DOHH2 (cell line): ENCODE measurements at regions not wholly inside any gene's neighbourhood (a gene's known extent, or its start where the extent isn't known, plus 50 kb on each side); places are given as distances from the start of the nearest gene placed in this dataset.

ENCODE experiments used
- EZH2phosphoT487 ChIP-seq: fragments of 200-600 bp; sonication (generic); IDR thresholded peaks from 2 replicates; pipeline ENCODE4 v1.6.1; 2017; ENCODE audit warnings: borderline replicate concordance, mild to moderate bottlenecking, antibody characterized with exemption, low read length, moderate library complexity, mixed read lengths
- TF ChIP-seq, protein P1 (sequence below): fragments of 200-600 bp; sonication (generic); IDR thresholded peaks from one replicate; pipeline ENCODE4 v1.5.1; 2014; ENCODE audit warnings: antibody characterized with exemption, mild to moderate bottlenecking, low read depth, low read length; ENCODE audit not compliant: poor library complexity, severe bottlenecking

- TF ChIP-seq EZH2phosphoT487: no peak
- TF ChIP-seq, protein P1, sequence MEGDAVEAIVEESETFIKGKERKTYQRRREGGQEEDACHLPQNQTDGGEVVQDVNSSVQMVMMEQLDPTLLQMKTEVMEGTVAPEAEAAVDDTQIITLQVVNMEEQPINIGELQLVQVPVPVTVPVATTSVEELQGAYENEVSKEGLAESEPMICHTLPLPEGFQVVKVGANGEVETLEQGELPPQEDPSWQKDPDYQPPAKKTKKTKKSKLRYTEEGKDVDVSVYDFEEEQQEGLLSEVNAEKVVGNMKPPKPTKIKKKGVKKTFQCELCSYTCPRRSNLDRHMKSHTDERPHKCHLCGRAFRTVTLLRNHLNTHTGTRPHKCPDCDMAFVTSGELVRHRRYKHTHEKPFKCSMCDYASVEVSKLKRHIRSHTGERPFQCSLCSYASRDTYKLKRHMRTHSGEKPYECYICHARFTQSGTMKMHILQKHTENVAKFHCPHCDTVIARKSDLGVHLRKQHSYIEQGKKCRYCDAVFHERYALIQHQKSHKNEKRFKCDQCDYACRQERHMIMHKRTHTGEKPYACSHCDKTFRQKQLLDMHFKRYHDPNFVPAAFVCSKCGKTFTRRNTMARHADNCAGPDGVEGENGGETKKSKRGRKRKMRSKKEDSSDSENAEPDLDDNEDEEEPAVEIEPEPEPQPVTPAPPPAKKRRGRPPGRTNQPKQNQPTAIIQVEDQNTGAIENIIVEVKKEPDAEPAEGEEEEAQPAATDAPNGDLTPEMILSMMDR: no peak
Observed at GRCh38 chr3:14282706-14283075, 104.1 kb downstream of the LSM3 start.
